ENCODE measurements at regions not wholly inside any gene's neighbourhood (a gene's known extent, or its start where the extent isn't known, plus 50 kb on each side); places are given as distances from the start of the nearest gene placed in this dataset.

GRCh38 chr10:84706431-84706830 is 378.0 kb downstream of the CCSER2 start (continued):
- no peak for TF ChIP-seq ZNF518B (CRISPR knock-in tag; IDR thresholded peaks at IDR 0.05)

- no peak for TF ChIP-seq TCF15 (CRISPR knock-in tag; IDR thresholded peaks at IDR 0.05)
- intact Hi-C loops (cut with micrococcal nuclease) (no loop called here), in situ Hi-C loops (cut with MboI) (no loop called here)
- Histone ChIP-seq H3K27ac (ENCODE audit: extremely low read depth, low read depth, low read length) (no peak overlapping the region), H3K9me1 (ENCODE audit: control insufficient read depth, insufficient read depth, low read length) (no peaks in the 10 kb centered on the region), H3K27me3 (ENCODE audit: control insufficient read depth in 2 of 2, insufficient read depth in 2 of 2, low read length in 2 of 2) (no peaks in the 10 kb centered on the region), H3K9me3 (replicated peaks; ENCODE audit: control insufficient read depth, insufficient read depth, low read depth, low read length) (no peaks in the 10 kb centered on the region), H3K4me1 (replicated peaks in 1 of 2; ENCODE audit: control insufficient read depth in 2 of 2, insufficient read depth in 2 of 2, low read length in 2 of 2) (no peaks in the 10 kb centered on the region), H2AFZ (ENCODE audit: low read depth, low read length) (no peak overlapping the region), H4K20me1 (replicated peaks; ENCODE audit: control insufficient read depth, insufficient read depth, low read length) (no peaks in the 10 kb centered on the region), H3K4me3 (no peak overlapping the region), H3K4me2 (ENCODE audit: insufficient read depth, low read length) (no peak overlapping the region), H3K79me2 (ENCODE audit: control insufficient read depth, insufficient read depth, low read length) (no peaks in the 10 kb centered on the region), H3K9ac (ENCODE audit: insufficient read depth in 1 of 2, low read depth in 2 of 2, low read length in 2 of 2) (no peak overlapping the region), H3K36me3 (ENCODE audit: control insufficient read depth, insufficient read depth, low read length) (no peaks in the 10 kb centered on the region)
- ChIA-PET CTCF (ENCODE audit: low intra/inter-chr PET ratio) (no interaction called here), POLR2A (interaction anchor here (0.5 to 0.9 kb wide), 3 partner anchors 9 to 12 kb away, joined by 3 read pairs; no protein-coding TSS in a partner anchor)
- WGBS (ENCODE audit: insufficient coverage, low coverage, missing lambda C conversion rate): 1% methylated on average over 8 of the region's 8 CpGs
- BruUV-seq (replicated peaks): no TSS peak
- no peak for FAIRE-seq
- DNase-seq (ENCODE audit: extremely low read depth in 1 of 4, low spot score in 3 of 4): no peak
- no peak for ATAC-seq
Observed at GRCh38 chr10:84706875-84707274, 378.5 kb downstream of the CCSER2 start.

Data from K562 (cell line).